A549 (cell line): ENCODE measurements at regions not wholly inside any gene's neighbourhood (a gene's known extent, or its start where the extent isn't known, plus 50 kb on each side); places are given as distances from the start of the nearest gene placed in this dataset.

Experiments used
- ATAC-seq, 2 experiments: fragments of 200-7000 bp in 1 of 2; fragments of >200 bp in 1 of 2; cut with Nextera tagmentation in 1 of 2; cut with Tn5 transposase in 1 of 2; 3 replicates each; pipeline versions ENCODE4 v1.8.0 to v1.9.1; 2018 to 2020; ENCODE audit warnings: mild to moderate bottlenecking in 1 of 2, moderate library complexity in 1 of 2
- CTCF ChIA-PET: fragments of 300-600 bp; sonication (Branson Sonifier 250); formaldehyde crosslinking; extraction: SDS; loops from one replicate; lab custom pipeline; 2021; ENCODE audit warnings: antibody characterized with exemption, inconsistent platforms; lab: Yijun Ruan, JAX
- POLR2A ChIA-PET: fragments of 350-600 bp; formaldehyde crosslinking; extraction: SDS; loops from one replicate; lab custom pipeline; 2021; ENCODE audit warnings: antibody characterized with exemption, inconsistent platforms; lab: Yijun Ruan, JAX
- DNase-seq, 2 experiments: peaks; one replicate each; pipeline versions ENCODE4 v3.0.0 to v3.0.0-alpha.2; 2011 to 2016; ENCODE audit warnings: low read depth in 1 of 2, low spot score in 1 of 2
- FAIRE-seq: peaks from 2 replicates; lab custom pipeline; 2011; peaks lifted over from hg19 to GRCh38; lab: Jason Lieb, UNC
- H3K27ac ChIP-seq, 2 experiments: fragments of >200 bp; sonication (Bioruptor Twin); formaldehyde crosslinking; 3 replicates each; pipeline ENCODE4 v1.5.1; 2016 to 2017
- H3K4me1 ChIP-seq: fragments of >200 bp; sonication (Bioruptor Twin); formaldehyde crosslinking; 3 replicates; pipeline ENCODE4 v1.6.1; 2016
- H3K4me2 ChIP-seq: fragments of >200 bp; sonication (Bioruptor Twin); formaldehyde crosslinking; 3 replicates; pipeline ENCODE4 v1.6.1; 2016
- H3K4me3 ChIP-seq: fragments of >200 bp; sonication (Bioruptor Twin); formaldehyde crosslinking; 3 replicates; pipeline ENCODE4 v1.5.1; 2016
- H3K9me3 ChIP-seq: fragments of >200 bp; sonication (Bioruptor Twin); formaldehyde crosslinking; 3 replicates; pipeline ENCODE4 v1.6.1; 2016
- ATOH8 ChIP-seq: fragments of 250-450 bp; sonication (Bioruptor Pico); IDR thresholded peaks from 2 replicates; pipeline ENCODE4 v1.5.0; 2020; ENCODE audit warnings: low read depth, mild to moderate bottlenecking, moderate library complexity
- CEBPB ChIP-seq, 2 experiments: fragments of >200 bp in 1 of 2; sonication (Bioruptor Twin) in 1 of 2; formaldehyde crosslinking in 1 of 2; IDR thresholded peaks; 2 replicates each; pipeline ENCODE4 v1.6.1; 2012 to 2016
- CHD2 ChIP-seq: fragments of 150-350 bp; IDR thresholded peaks from 2 replicates; pipeline ENCODE4 v1.6.1; 2014; ENCODE audit warnings: low read length; ENCODE audit not compliant: partially characterized antibody
- CHD4 ChIP-seq: fragments of 200-600 bp; sonication (generic); IDR thresholded peaks from 2 replicates; pipeline ENCODE4 v1.6.1; 2016; ENCODE audit warnings: antibody characterized with exemption, mild to moderate bottlenecking, borderline replicate concordance
- E2F6 ChIP-seq: IDR thresholded peaks from 2 replicates; pipeline ENCODE4 v1.6.1; 2012; ENCODE audit warnings: low read depth, borderline replicate concordance
- EHF ChIP-seq: fragments of 250-450 bp; sonication (Bioruptor Pico); IDR thresholded peaks from 2 replicates; pipeline ENCODE4 v1.5.0; 2020; ENCODE audit warnings: mild to moderate bottlenecking
- EHMT2 ChIP-seq: fragments of 200-600 bp; sonication (generic); IDR thresholded peaks from 2 replicates; pipeline ENCODE4 v1.6.1; 2016; ENCODE audit warnings: antibody characterized with exemption, low read depth, mild to moderate bottlenecking, moderate library complexity
- ELK1 ChIP-seq: fragments of 150-350 bp; IDR thresholded peaks from 2 replicates; pipeline ENCODE4 v1.6.1; 2014; ENCODE audit warnings: low read depth, mild to moderate bottlenecking, low read length
- ESRRA ChIP-seq: fragments of 150-350 bp; IDR thresholded peaks from 2 replicates; pipeline ENCODE4 v1.6.1; 2014; ENCODE audit warnings: mild to moderate bottlenecking, low read length, borderline replicate concordance
- HES2 ChIP-seq: fragments of >200 bp; sonication (Bioruptor Twin); formaldehyde crosslinking; IDR thresholded peaks from 2 replicates; pipeline ENCODE4 v1.6.1; 2016
- HOXB13 ChIP-seq: fragments of 250-450 bp; sonication (Bioruptor Pico); IDR thresholded peaks from 2 replicates; pipeline ENCODE4 v1.5.0; 2020; ENCODE audit warnings: low read depth, mild to moderate bottlenecking, moderate library complexity
- KDM5A ChIP-seq: fragments of 200-600 bp; sonication (generic); IDR thresholded peaks from 2 replicates; pipeline ENCODE4 v1.6.1; 2016; ENCODE audit warnings: antibody characterized with exemption, mild to moderate bottlenecking
- MAFK ChIP-seq: fragments of 450-650 bp; IDR thresholded peaks from 2 replicates; pipeline ENCODE4 v1.6.1; 2014; ENCODE audit not compliant: partially characterized antibody
- MAZ ChIP-seq: fragments of 150-350 bp; IDR thresholded peaks from 2 replicates; pipeline ENCODE4 v1.6.1; 2014; ENCODE audit warnings: antibody characterized with exemption, low read depth, low read length, borderline replicate concordance
- NFE2L2 ChIP-seq: fragments of 150-350 bp; conservative IDR thresholded peaks from 2 replicates; pipeline ENCODE4 v1.6.1; 2014; ENCODE audit warnings: low read length
- NPAS2 ChIP-seq: fragments of 250-450 bp; sonication (Bioruptor Pico); IDR thresholded peaks from 2 replicates; pipeline ENCODE4 v1.8.0; 2022; ENCODE audit warnings: mild to moderate bottlenecking, moderate library complexity, borderline replicate concordance
- NR3C1 ChIP-seq: fragments of >200 bp; sonication (Bioruptor Twin); formaldehyde crosslinking; IDR thresholded peaks from 3 replicates; pipeline ENCODE4 v1.6.1; 2017
- POLR2A ChIP-seq: IDR thresholded peaks from 2 replicates; pipeline ENCODE4 v1.6.1; 2012; ENCODE audit warnings: mild to moderate bottlenecking, low read length
- RCOR1 ChIP-seq: fragments of 150-350 bp; IDR thresholded peaks from 2 replicates; pipeline ENCODE4 v1.6.1; 2014; ENCODE audit warnings: antibody characterized with exemption, low read length, low read depth
- REST ChIP-seq: fragments of 200-600 bp; sonication (generic); IDR thresholded peaks from 2 replicates; pipeline ENCODE4 v1.6.1; 2016; ENCODE audit warnings: antibody characterized with exemption, mild to moderate bottlenecking, moderate library complexity
- RNF2 ChIP-seq: fragments of 200-600 bp; sonication (generic); IDR thresholded peaks from 2 replicates; pipeline ENCODE4 v1.6.1; 2016; ENCODE audit warnings: low read depth, mild to moderate bottlenecking, antibody characterized with exemption, moderate library complexity, borderline replicate concordance
- SREBF2 ChIP-seq: fragments of 450-650 bp; IDR thresholded peaks from 2 replicates; pipeline ENCODE4 v1.6.1; 2014; ENCODE audit warnings: mild to moderate bottlenecking, moderate library complexity
- ZSCAN20 ChIP-seq: fragments of 250-450 bp; sonication (Bioruptor Pico); IDR thresholded peaks from 2 replicates; pipeline ENCODE4 v1.8.0; 2022; ENCODE audit warnings: mild to moderate bottlenecking, moderate library complexity
- WGBS: methylation state at CpG from one replicate; pipeline ENCODE4 v1.1.6; 2017; ENCODE audit errors: missing lambda C conversion rate; 5-methylcytosine and 5-hydroxymethylcytosine counted together

GRCh38 chr13:50711131-50711815 lies 132.2 kb downstream of the DLEU7 start:
- H3K4me2 ChIP-seq = no peak overlapping the region
- FAIRE-seq = no peak
- DNase-seq = no peak
- no peak for ATAC-seq
- no peaks in the 10 kb centered on the region for H3K9me3 ChIP-seq
- CTCF ChIA-PET = no interaction called here
- TF ChIP-seq MAFK (no peak), CHD4 (no peak), CEBPB (IDR thresholded peaks at IDR 0.05) (no peak), ESRRA (no peak), RCOR1 (no peak), ZSCAN20 (no peak), MAZ (no peak), CHD2 (no peak), ELK1 (no peak), E2F6 (no peak), RNF2 (no peak)
- H3K27ac ChIP-seq = no peak overlapping the region
- H3K4me3 ChIP-seq = no peak overlapping the region
- 78% methylated on average over 6 of the region's 6 CpGs for WGBS
- no peaks in the 10 kb centered on the region for H3K4me1 ChIP-seq
- POLR2A ChIA-PET = no interaction called here

GRCh38 chr13:50711996-50712395 lies 131.5 kb downstream of the DLEU7 start:
- FAIRE-seq (no peak), ATAC-seq (no peak), DNase-seq (no peak)
- WGBS = 55% methylated on average over 3 of the region's 3 CpGs
- no peak overlapping the region for H3K27ac ChIP-seq
- no peak overlapping the region for H3K4me3 ChIP-seq
- no peak for TF ChIP-seq HOXB13 (CRISPR knock-in tag)
- no peak for TF ChIP-seq SREBF2
- TF ChIP-seq ESRRA = no peak
- TF ChIP-seq REST = no peak
- TF ChIP-seq ATOH8 (CRISPR knock-in tag) = no peak
- TF ChIP-seq KDM5A = no peak
- no peak for TF ChIP-seq HES2
- no peak for TF ChIP-seq NPAS2 (CRISPR knock-in tag)
- no peak for TF ChIP-seq EHMT2
- no peak for TF ChIP-seq POLR2A
- TF ChIP-seq MAFK = no peak
- TF ChIP-seq EHF (CRISPR knock-in tag) = no peak
- TF ChIP-seq NFE2L2 = no peak
- no peak for TF ChIP-seq NR3C1
- no peaks in the 10 kb centered on the region for H3K9me3 ChIP-seq
- CTCF ChIA-PET = no interaction called here
- H3K4me1 ChIP-seq = no peaks in the 10 kb centered on the region
- POLR2A ChIA-PET = no interaction called here
- H3K4me2 ChIP-seq = no peak overlapping the region
